H9 (cell line): ENCODE measurements at regions not wholly inside any gene's neighbourhood (a gene's known extent, or its start where the extent isn't known, plus 50 kb on each side); places are given as distances from the start of the nearest gene placed in this dataset.

Experiments
- DNase-seq: peaks from one replicate; pipeline ENCODE4 v3.0.0-alpha.2; 2017
- H2AFZ ChIP-seq: one replicate; pipeline ENCODE4 v1.6.1; 2013; ENCODE audit warnings: mild to moderate bottlenecking, low read length, control low read depth, moderate library complexity
- H2AK5ac ChIP-seq: 2 replicates; pipeline ENCODE4 v1.6.1; 2013; ENCODE audit warnings: low read length, control low read depth, mixed read lengths; ENCODE audit not compliant: insufficient read length
- H2BK120ac ChIP-seq: one replicate; pipeline ENCODE4 v1.6.1; 2013; ENCODE audit warnings: low read depth, mild to moderate bottlenecking, low read length, control low read depth, inconsistent platforms; ENCODE audit not compliant: poor library complexity, severe bottlenecking
- H2BK12ac ChIP-seq: 2 replicates; pipeline ENCODE4 v1.6.1; 2013; ENCODE audit warnings: low read length, control low read depth, mixed read lengths, low read depth; ENCODE audit not compliant: insufficient read length
- H2BK15ac ChIP-seq: 2 replicates; pipeline ENCODE4 v1.6.1; 2013; ENCODE audit warnings: low read depth, low read length, control low read depth
- H2BK20ac ChIP-seq: one replicate; pipeline ENCODE4 v1.6.1; 2013; ENCODE audit warnings: low read depth, mild to moderate bottlenecking, low read length, control low read depth, inconsistent platforms; ENCODE audit not compliant: poor library complexity, severe bottlenecking
- H2BK5ac ChIP-seq: 2 replicates; pipeline ENCODE4 v1.6.1; 2013; ENCODE audit warnings: low read length, control low read depth, mixed read lengths; ENCODE audit not compliant: insufficient read length
- H3K14ac ChIP-seq: 2 replicates; pipeline ENCODE4 v1.6.1; 2013; ENCODE audit warnings: low read length, control low read depth; ENCODE audit not compliant: insufficient read depth
- H3K18ac ChIP-seq: 2 replicates; pipeline ENCODE4 v1.6.1; 2013; ENCODE audit warnings: low read depth, mild to moderate bottlenecking, mixed read lengths, low read length, control low read depth; ENCODE audit not compliant: insufficient read length
- H3K23ac ChIP-seq: 2 replicates; pipeline ENCODE4 v1.6.1; 2013; ENCODE audit warnings: low read length, control low read depth, mixed read lengths, low read depth; ENCODE audit not compliant: insufficient read length
- H3K23me2 ChIP-seq: 2 replicates; pipeline ENCODE4 v1.6.1; 2013; ENCODE audit warnings: low read depth, mild to moderate bottlenecking, mixed read lengths, low read length, control low read depth; ENCODE audit not compliant: insufficient read length, poor library complexity, severe bottlenecking
- H3K27ac ChIP-seq: 2 replicates; pipeline ENCODE4 v1.5.1; 2013; ENCODE audit warnings: low read length, control low read depth, mixed read lengths, low read depth; ENCODE audit not compliant: insufficient read length
- H3K27me3 ChIP-seq: 2 replicates; pipeline ENCODE4 v1.6.1; 2013; ENCODE audit warnings: low read length, control low read depth, inconsistent platforms; ENCODE audit not compliant: insufficient read depth
- H3K4ac ChIP-seq: 2 replicates; pipeline ENCODE4 v1.6.1; 2013; ENCODE audit warnings: low read depth, mild to moderate bottlenecking, control low read depth, inconsistent platforms, low read length, moderate library complexity
- H3K4me1 ChIP-seq: 2 replicates; pipeline ENCODE4 v1.6.1; 2013; ENCODE audit warnings: low read length, control low read depth, inconsistent platforms; ENCODE audit not compliant: insufficient read depth
- H3K4me2 ChIP-seq: 2 replicates; pipeline ENCODE4 v1.6.1; 2013; ENCODE audit warnings: low read length, control low read depth, mixed read lengths; ENCODE audit not compliant: insufficient read length, insufficient read depth
- H3K56ac ChIP-seq: 2 replicates; pipeline ENCODE4 v1.6.1; 2013; ENCODE audit warnings: low read depth, mild to moderate bottlenecking, mixed read lengths, low read length, control low read depth; ENCODE audit not compliant: insufficient read length
- H3K79me1 ChIP-seq: 2 replicates; pipeline ENCODE4 v1.6.1; 2013; ENCODE audit warnings: low read depth, mild to moderate bottlenecking, moderate library complexity, low read length, control low read depth, inconsistent platforms; ENCODE audit not compliant: insufficient read depth, poor library complexity, severe bottlenecking
- H3K79me2 ChIP-seq: 2 replicates; pipeline ENCODE4 v1.6.1; 2013; ENCODE audit warnings: low read length, control low read depth, inconsistent platforms; ENCODE audit not compliant: insufficient read depth
- H3K9ac ChIP-seq: 2 replicates; pipeline ENCODE4 v1.6.1; 2013; ENCODE audit warnings: low read length, control low read depth, mixed read lengths; ENCODE audit not compliant: insufficient read length; ENCODE audit errors: extremely low read depth
- H3K9me3 ChIP-seq: one replicate; pipeline ENCODE4 v1.6.1; 2013; ENCODE audit warnings: low read depth, low read length, inconsistent platforms; ENCODE audit not compliant: control insufficient read depth
- H3T11ph ChIP-seq: one replicate; pipeline ENCODE4 v1.6.1; 2013; ENCODE audit warnings: mild to moderate bottlenecking, low read length, control low read depth, inconsistent platforms
- H4K20me1 ChIP-seq: one replicate; pipeline ENCODE4 v1.6.1; 2013; ENCODE audit not compliant: control insufficient read depth, insufficient read length, insufficient read depth
- H4K5ac ChIP-seq: 2 replicates; pipeline ENCODE4 v1.6.1; 2013; ENCODE audit warnings: low read depth, mild to moderate bottlenecking, mixed read lengths, low read length, control low read depth; ENCODE audit not compliant: insufficient read length
- H4K8ac ChIP-seq: replicated peaks from 2 replicates; pipeline ENCODE4 v1.6.1; 2013; ENCODE audit warnings: low read length, control low read depth, mixed read lengths, low read depth; ENCODE audit not compliant: insufficient read length
- H4K91ac ChIP-seq: 2 replicates; pipeline ENCODE4 v1.6.1; 2013; ENCODE audit warnings: low read depth, mild to moderate bottlenecking, moderate library complexity, mixed read lengths, low read length, control low read depth; ENCODE audit not compliant: insufficient read length
- H3K27ac Mint-ChIP-seq, 3 experiments: 2 replicates in 2 of 3; 3 replicates in 1 of 3; pipeline ENCODE4 v1.8.0; 2020 to 2021; ENCODE audit warnings: mixed read lengths in 3 of 3, mild to moderate bottlenecking in 1 of 3, moderate library complexity in 1 of 3
- H3K27me3 Mint-ChIP-seq: 2 replicates; pipeline ENCODE4 v1.8.0; 2021; ENCODE audit warnings: low read depth, mild to moderate bottlenecking, moderate library complexity, mixed read lengths
- H3K36me3 Mint-ChIP-seq, 3 experiments: 2 replicates in 2 of 3; 3 replicates in 1 of 3; pipeline ENCODE4 v1.8.0; 2020 to 2021; ENCODE audit warnings: low read depth in 3 of 3, mixed read lengths in 3 of 3; ENCODE audit not compliant: insufficient read depth in 1 of 3
- H3K4me1 Mint-ChIP-seq, 2 experiments: 2 replicates each; pipeline ENCODE4 v1.8.0; 2020; ENCODE audit warnings: mixed read lengths in 2 of 2
- H3K4me3 Mint-ChIP-seq, 2 experiments: 2 replicates in 1 of 2; 3 replicates in 1 of 2; pipeline ENCODE4 v1.8.0; 2020 to 2021; ENCODE audit warnings: mild to moderate bottlenecking in 2 of 2, mixed read lengths in 2 of 2, moderate library complexity in 1 of 2
- H3K9me3 Mint-ChIP-seq, 2 experiments: 2 replicates in 1 of 2; 3 replicates in 1 of 2; pipeline ENCODE4 v1.8.0; 2020; ENCODE audit warnings: mild to moderate bottlenecking in 2 of 2, mixed read lengths in 2 of 2, moderate library complexity in 1 of 2
- CTCF ChIP-seq: fragments of 200-600 bp; sonication (generic); conservative IDR thresholded peaks from 3 replicates; pipeline ENCODE4 v1.8.0; 2021; ENCODE audit warnings: antibody characterized with exemption, mild to moderate bottlenecking
- WGBS: extraction: QIAGEN DNeasy Blood & Tissue Kit; methylation state at CpG from one replicate; pipeline ENCODE4 v1.1.7; 2013; ENCODE audit warnings: missing lambda C conversion rate, low lambda C conversion rate, mixed read lengths; ENCODE audit not compliant: insufficient read length; ENCODE audit errors: extremely low coverage; 5-methylcytosine and 5-hydroxymethylcytosine counted together

- no peak overlapping the region for H2BK15ac ChIP-seq
- H2BK120ac ChIP-seq = no peak overlapping the region
- H3K23ac ChIP-seq = no peak overlapping the region
- H3K27ac ChIP-seq = no peak overlapping the region
- no peak overlapping the region for H3K9ac ChIP-seq
- no peak overlapping the region for H3K27ac Mint-ChIP-seq
- no peak overlapping the region for H3K4ac ChIP-seq
- no peak overlapping the region for H2BK5ac ChIP-seq
- H3K4me3 Mint-ChIP-seq = no peak overlapping the region
- DNase-seq = no peak
- H3K79me1 ChIP-seq = no peaks in the 10 kb centered on the region
- no peak overlapping the region for H2AK5ac ChIP-seq
- H3K4me1 ChIP-seq = no peaks in the 10 kb centered on the region
- no peak overlapping the region for H3K4me2 ChIP-seq
- no peak for TF ChIP-seq CTCF
- H2BK20ac ChIP-seq = no peak overlapping the region
- H3K9me3 ChIP-seq = no peaks in the 10 kb centered on the region
- H3K23me2 ChIP-seq = no peaks in the 10 kb centered on the region
- H2AFZ ChIP-seq = no peak overlapping the region
- no peaks in the 10 kb centered on the region for H3K79me2 ChIP-seq
- H3K18ac ChIP-seq = no peak overlapping the region
- no peaks in the 10 kb centered on the region for H3K27me3 Mint-ChIP-seq
- H3K36me3 Mint-ChIP-seq = no peaks in the 10 kb centered on the region
- H3K14ac ChIP-seq = no peak overlapping the region
- H4K20me1 ChIP-seq = no peaks in the 10 kb centered on the region
- H3K9me3 Mint-ChIP-seq = no peaks in the 10 kb centered on the region
- H3T11ph ChIP-seq = no peak overlapping the region
- H3K4me1 Mint-ChIP-seq = peaks cover 0 to 6% of the 10 kb centered on the region in 2 experiments; a peak in 2 of 4 replicates
- H2BK12ac ChIP-seq = no peak overlapping the region
- no peak overlapping the region for H4K91ac ChIP-seq
- H3K56ac ChIP-seq = no peak overlapping the region
- H4K5ac ChIP-seq = no peak overlapping the region
- no peaks in the 10 kb centered on the region for H3K27me3 ChIP-seq
- no CpG with 5 or more reads among the region's 5 CpGs for WGBS
- H4K8ac ChIP-seq = no peak overlapping the region
Measured at GRCh38 chr7:137084607-137085380, 216.3 kb downstream of the CHRM2 start.
